Kidney tubule cell (primary cell): ENCODE measurements at regions not wholly inside any gene's neighbourhood (a gene's known extent, or its start where the extent isn't known, plus 50 kb on each side); places are given as distances from the start of the nearest gene placed in this dataset.
"Not testable (repeated sequence)": the region's sequence is repeated elsewhere in the genome, so short reads cannot be mapped to it uniquely, and the experiment has no call there.

ENCODE experiments used
- DNase-seq: peaks from one replicate; pipeline ENCODE4 v3.0.0-alpha.2; 2018; ENCODE audit warnings: low spot score

DNA sequence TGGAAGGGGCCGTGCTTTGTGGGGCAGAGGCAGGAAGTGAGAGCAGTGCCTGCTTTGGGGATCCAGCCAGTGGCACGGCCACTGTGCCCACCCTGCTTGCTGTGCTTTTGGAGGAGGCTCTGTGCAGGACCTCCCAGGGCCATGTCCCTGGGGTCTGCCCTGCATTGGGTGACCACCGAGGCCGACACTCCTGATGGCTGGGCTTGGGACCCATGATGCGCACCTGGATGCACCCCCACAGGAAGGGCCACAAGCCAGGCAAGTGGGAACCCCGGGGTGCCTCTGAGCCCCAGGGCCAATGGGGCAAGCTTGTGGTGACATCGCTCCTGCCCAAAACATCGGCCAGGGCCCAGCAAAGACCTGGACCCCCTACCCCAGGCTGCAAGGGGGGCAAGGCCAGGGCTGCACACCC, 738.6 kb upstream of the GJE1 start:
- DNase-seq: no peak

DNA sequence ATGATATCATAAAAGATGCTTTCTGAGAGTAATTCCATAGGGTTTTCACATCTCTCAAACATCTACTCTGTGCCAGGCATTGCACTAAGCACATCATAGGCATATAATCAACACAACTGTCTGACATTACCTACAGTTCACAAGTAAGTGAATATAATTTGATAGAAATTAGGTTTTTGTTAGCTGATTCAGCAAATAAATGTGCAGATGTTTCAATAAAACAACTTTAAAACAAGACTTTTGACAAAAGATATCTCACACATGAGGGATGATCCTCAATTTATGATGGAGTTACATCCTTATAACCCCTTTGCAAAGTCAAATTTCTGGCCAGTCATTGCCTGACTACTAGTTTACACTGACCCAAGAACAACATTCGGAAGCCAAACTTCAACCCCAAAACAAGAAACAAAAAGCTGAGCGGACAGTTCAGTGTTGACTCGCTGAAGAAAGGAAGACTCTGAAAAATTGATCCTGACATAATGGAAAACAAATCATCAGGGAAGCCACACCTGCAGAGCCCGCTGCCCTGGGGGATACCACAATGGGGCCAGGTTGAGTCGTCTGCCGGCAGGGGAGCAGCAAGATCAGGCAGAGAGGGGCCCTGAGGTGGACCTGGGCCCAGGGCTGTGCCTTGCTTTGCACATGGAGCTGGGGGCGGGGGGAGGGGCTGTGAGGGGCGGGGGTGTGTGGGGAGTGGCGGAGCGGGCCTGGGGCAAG, 739.2 kb upstream of the GJE1 start:
- DNase-seq: no peak

DNA sequence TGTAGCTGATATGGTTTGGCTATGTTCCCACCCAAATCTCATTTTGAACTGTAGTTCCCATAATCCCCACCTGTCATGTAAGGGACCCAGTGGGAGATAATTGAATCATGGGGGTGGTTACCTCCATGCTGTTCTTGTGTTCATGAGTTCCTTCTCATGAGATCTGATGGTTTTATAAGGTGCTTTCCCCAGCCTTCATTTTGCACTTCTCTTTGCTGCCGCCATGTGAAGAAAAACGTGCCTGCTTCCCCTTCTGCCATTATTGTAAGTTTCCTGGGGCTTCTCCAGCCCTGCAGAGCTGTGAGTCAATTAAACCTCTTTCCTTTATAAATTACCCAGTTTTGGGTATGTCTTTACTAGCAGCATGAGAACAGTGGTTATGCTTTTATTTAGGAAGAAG, 741.6 kb upstream of the GJE1 start:
- DNase-seq: not testable (repeated sequence)

DNA sequence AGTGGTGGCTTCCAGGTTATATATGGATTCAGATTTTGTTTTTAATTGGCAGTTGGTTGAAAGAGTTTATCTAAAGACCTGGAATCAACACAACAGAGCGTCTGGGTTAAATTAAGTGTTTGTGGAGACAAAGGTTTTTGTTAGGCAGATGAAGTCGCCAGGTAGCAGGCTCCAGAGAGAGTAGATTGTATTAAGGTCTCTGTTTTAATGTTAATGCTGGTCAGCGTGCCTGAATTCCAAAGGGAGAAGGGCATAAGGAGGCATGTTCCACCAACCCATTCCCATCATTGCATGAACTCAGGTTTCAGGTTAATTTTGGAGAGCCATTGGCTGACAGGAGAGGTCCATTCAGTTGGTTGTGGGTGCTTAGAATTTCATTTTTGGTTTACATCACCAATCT, 744.1 kb upstream of the GJE1 start:
- DNase-seq: no peak

DNA sequence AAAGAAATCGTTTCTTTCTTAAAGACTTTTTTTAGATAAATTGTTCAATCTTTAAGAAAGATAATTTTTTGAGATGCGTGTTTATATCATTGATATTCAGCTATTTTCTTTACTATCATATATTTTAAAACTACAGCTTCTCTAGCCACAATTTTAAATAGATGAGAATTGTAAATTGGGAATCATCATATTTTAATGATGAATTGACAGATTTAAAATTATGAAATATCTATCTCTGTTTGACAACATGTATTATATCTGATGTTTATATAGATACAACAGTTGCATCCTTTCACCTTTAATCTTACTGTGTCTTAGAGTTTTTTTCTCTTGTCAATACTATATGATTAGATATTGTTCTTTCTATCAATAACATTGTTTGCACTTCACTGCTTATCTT, 762.3 kb upstream of the GJE1 start:
- no peak for DNase-seq

DNA sequence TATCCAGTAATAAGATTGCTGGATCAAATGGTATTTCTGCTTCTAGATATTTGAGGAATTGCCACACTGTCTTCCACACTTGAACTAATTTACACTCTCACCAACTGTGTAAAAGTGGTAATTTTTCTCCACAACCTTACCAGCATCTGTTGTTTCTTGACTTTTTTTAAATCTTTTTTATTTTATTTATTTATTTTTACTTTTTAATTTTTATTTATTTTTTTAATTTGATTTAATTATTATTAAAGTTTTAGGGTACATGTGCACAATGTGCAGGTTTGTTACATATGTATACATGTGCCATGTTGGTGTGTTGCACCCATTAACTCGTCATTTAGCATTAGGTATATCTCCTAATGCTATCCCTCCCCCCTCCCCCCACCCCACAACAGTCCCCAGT, 765.9 kb upstream of the GJE1 start:
- not testable (repeated sequence) for DNase-seq

DNA sequence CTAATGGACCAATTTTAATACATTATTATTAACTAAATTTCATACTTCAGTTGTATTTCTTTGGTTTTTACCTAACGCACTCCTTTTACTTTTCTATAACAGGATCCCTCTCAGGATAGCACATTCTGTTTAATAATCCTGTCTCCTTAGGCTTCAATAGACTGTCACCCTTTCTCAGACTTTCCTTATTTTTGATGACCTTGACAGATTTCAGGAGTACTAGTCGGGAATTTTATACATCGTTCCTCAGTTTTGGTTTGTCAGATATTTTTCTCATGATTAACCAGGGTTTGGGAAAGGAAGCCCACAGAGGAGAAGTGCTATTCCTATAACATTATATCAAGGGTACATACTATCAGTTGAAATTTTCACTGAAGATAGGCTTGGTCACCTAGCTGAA, 768.0 kb upstream of the GJE1 start:
- no peak for DNase-seq

DNA sequence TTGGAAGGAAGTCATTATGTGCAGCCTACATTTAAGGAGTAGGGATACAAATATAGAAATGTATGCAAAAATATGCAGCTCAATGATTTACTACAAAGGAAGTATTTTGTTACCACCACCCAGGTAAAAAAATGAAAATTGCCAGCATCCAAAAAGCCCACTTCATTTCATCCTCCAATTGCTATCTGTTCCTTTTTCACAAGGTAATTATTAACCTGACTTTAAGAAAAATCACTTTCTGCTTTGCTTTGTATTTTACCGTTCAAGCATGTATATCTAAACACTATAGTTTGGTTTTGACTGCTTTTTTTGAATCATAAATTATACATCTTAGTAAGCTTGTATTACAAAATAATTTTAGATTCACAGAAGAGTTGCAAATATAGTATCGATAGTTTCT, 768.5 kb upstream of the GJE1 start:
- DNase-seq: no peak

DNA sequence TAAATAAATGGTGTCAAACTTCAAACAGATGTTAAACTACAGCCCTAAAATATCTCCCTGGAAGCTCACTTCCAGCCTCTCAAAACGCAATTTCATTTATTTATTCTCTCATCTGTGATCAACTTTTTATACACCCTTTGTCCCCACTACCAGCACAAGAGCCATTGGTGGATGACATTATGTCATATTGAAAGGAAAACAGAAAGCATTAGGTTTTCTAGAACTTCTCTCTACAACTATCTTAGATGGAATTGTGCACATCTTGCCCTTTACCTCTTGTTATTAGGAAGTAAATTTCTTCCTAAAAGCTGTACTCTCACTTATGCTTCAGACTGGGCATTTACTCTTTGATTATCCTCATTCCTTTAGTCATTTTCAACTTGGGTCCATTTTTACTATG, 771.2 kb upstream of the GJE1 start:
- no peak for DNase-seq

DNA sequence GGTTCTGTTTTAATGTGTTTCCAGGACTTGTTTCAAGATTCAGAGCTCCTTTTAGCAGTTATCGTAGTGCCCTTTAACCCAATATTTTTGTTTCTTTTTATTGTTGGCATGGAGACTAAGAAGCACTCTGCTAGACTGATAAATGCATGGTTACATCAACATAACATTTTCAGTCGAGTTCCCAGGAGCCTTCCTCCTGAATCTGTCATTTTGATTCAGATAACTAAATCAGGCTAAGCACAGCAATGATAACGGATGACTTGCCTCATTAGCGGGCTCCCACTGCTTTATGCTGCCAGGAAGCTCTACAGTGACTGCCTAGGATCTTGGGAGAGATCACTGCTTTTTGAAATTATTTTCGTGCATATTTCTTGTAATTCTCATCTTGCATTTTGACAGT, 772.8 kb upstream of the GJE1 start:
- DNase-seq: no peak

DNA sequence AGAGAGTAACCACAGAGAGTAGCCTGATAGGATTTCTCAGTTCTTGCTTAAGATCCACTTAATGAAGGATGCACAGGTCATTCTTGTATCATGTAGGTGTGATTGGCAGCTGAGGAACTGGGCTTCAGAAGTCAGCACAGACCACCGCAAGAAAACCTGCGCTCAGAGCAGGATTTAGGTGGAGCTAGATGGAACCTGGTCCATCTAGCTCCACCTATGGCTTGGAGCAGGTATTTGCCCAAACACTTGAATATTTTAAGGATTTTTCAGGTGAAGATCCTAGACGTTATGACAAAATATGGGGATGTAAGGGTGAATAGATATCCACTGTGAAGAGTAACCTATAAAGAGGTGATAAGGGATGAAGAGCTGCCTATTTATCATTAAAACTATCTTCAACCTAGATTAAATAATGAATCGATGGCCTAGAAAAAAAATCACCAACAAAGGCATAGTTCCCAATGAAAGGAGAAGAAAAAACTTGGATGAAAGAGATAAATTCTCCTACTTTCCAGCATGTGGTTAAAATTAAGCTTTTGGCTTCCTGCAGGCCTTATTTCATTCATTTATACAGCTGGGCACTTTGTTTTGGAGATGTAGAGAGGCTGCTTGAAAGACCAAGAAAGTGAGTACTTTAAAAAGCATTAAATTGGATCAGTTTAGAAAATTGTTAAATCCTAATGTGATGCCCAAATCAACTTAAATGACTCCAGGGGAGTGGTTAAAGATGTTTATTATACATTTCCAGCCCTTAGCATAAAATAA, 778.4 kb upstream of the GJE1 start:
- no peak for DNase-seq

DNA sequence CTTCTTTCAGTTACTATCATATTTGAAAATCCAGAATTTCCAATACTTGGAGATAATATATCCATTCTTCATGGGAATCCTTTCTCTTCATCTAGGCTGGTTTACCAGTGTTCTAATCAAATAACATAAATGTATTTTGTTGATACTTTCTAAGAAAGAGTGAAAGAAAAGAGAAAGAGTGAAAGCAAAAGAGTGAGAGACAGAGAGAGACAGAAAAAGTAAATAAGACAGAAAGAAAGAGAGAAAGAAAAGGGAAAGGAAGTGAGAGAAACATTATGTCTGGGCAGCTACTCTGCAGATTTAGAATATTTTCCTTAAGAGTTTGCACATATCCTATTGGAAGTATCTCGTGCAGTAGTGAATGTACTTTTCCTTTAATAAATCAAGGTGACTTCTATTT, 781.0 kb upstream of the GJE1 start:
- DNase-seq: no peak

DNA sequence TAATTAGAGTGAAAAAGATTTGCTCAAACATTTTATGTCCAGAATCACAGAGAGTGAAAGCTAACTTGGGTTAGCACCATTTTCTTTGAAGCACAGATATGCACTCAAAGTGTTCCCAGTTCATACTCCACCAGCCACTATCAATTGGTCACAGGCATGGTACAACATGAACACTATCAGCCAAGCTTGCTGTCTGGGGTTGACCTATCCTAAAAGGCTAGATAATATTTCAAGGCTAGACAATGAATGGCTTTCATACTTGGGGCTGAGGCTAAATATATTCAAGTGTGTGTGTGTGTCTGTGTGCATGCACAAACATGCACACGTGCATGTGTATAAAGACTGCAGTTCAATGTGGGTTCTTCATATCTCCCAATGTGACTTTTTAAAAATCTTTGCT, 783.0 kb upstream of the GJE1 start:
- no peak for DNase-seq

DNA sequence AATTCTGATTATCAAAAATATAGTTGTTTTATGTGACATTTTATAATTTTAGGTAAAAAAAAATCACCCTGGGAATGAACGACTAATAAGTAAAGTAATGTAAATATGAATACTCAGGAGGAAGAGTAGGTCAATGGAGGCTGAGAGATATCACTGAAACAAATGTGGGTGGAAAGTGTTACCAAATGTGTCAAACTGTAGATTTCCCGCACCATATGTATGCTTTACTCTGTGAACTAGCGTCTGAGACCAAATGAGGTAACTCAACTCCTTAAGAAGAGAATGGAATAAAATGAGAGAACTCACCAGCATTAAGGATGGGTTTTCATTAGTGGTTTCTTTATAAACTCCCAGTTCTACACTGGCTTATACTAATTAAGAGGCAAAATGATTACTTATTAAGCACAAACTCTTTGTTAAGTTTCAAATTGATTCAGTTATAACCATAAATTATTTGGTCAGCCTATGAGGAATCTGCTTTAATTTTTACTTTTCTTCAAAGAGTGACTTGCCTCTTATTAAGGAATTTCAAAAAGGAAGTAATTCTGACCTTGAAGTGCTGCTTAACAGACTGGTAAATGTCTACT, 784.7 kb upstream of the GJE1 start:
- no peak for DNase-seq

DNA sequence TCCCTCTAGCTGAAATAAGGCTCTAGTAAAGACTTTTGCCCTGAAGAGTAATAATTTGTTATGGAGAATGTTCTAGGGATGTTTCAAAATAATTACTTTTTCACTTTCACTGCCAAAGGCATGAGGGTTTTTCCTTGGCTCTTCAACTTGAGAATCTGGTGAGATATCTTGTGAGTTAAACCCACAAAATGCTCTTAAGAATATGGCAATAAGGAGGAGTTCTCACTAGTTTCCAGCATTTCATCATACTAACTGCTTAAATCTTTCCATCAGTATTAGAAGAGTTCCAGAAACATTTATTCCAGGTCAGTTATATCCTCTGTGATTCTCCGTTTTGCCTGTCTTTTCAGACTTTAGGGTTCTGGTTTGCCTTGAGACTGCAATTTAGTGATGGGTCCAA, 785.6 kb upstream of the GJE1 start:
- no peak for DNase-seq

DNA sequence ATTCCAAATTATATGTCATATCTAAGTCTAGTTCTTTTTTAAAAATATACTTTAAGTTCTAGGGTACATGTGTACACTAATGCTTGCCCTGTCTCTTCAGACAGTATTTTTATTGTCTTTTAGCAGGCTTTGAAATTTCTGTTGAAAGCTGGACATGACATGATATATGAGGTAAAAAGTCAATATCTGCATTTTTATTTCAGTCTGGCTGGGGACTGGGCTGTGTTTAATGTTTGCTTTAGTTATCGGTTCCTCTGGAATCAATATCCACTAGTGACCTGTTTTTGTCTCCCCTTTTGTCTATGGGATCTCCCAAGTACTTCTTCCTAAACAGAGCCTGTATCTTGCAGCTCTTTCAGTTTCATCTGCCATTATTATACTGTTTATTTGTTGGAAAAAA, 786.2 kb upstream of the GJE1 start:
- no peak for DNase-seq

DNA sequence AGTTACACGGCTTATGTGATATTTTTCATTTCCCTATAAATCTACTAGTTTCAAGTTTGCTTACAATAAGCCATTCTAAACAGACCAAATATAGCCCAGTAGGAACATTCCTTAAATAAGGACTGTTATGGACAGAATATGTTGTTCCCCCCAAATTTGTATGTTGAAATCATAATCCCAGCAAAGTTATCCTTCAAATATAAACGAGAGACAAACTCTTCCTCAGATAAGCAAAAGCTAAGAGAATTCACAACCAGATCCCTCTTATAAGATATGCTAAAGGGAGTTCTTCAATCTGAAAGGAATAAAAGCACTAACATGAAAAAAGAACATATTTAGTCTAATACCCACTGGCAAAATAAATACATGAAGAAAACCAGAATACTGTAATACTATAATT, 795.5 kb upstream of the GJE1 start:
- DNase-seq: no peak

DNA sequence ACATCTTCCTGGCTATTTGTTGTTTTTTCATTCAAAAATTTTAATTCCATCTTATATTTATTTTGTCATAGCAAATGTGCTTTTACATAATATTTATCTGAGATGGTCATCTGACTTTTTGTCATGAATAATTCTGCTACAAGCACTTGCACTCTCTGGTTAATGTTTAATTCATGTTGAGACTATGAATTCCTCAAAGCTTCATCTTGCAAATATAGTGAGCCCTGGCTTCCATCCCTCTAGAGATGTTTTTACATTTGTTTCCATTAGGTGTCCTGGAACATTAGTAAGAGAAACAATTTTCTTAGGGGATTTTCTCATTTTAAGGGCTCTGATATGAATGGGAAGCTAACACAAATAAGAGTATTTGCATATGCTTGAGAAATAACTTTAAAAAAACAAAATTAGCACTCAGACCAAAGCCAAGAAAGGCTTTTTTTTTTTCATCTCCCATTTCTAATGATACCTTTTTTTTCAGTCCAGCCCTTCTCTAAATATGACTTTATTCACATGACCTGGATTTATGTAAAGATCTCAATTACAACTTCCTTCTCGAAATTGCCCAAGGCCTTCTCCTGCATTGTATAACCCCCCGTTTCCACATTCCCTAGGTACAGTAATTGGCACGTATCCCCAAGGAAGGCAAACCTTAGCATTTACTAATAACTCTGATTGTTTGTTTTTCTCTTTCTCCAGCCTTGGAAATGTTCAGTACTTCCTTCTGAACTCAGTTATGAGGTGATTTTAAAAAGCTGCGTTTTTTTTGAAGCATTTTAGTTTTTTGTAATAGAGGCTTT, 797.0 kb upstream of the GJE1 start:
- peak; percentile 72 for DNase-seq

DNA sequence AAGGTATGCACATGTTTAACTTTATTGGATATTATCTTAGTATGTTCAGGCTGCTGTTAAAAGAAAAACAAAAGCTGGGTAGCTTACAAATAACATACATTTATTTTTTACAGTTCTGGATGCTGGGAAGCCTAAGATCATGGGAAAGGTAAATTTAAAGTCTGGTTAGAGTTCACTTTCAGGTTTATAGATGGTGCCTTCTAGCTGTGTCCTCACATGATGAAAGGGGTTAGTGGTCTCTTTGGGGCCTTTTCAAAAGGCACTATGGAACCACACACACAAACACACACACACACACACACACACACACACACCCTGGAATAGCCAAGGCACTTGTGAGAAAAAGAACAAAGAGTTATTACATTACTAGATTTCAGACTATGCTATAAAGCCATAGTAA, 805.8 kb upstream of the GJE1 start:
- DNase-seq: no peak

DNA sequence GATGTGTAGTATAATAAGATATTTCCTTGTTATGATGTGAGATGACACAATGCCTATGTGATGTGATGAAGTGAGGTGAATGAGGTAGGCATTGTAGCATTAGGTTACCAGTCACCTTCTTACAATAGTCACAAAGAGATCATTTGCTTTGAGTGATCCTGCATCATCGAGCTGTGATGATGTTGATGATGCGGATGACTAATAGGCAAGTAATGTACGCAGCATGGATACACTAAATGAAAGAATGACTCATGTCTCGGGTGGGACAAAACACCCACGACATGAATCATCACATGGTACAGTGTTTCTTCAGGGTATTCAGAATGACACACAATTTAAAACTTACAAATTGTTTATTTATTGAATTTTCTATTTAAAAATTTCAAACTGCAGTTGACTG, 806.3 kb upstream of the GJE1 start:
- peak; percentile 99 for DNase-seq

DNA sequence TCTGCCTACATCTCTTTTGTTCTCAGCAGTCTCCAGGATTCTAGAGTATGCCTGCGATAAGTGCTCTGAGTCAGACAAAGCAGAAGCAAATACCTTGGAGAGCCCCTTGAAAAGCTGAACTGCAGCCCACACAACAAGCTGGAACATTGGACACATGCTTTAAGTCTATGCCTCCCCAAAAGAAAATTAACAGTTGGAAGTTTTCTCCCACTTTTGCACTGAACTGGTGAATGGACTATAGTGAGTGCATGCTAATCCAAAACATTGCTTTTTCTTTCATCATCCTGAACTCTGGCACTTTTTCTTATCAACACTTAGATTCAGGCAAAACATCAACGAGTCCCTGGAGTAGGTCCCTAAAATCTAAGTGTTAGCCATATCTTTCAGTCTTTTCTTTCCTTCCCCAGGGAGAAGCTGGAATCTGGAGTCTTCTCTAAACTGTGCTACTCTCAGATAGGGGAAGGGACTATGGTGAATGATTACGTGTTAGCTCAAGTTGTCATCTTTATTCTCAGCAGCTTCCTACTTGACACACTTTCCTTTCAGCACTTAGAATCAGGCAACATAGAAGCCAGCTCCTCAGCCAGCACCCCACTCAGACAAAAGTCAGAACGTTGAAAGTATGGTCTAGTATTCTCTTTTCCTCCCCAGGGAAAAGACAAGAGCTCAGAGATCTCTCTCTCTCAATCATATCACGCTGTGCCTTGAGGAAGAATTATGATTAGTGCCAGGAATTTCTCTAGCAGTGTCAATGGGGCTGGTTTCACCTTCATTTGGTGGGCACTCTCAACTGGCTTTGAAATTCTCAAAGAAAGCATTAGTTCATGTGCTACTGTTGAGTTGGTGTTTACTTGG, 811.0 kb upstream of the GJE1 start:
- DNase-seq: no peak

DNA sequence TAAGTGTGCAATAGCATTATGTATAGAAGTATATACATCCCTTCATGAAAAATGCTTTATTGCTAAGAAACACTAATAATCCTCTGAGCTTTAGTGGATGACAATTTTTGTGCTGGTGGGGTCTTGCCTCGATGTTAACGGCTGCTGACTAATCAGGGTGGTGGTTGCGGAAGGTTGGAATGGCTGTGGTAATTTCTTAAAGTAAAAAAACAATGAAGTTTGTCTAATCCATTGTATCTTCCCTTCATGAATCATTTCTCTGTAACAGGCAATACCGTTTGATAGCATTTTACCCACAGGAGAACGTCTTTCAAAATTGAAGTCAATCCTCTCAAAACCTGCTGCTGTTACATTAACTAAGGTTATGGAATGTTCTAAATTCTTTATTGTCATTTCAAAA, 816.5 kb upstream of the GJE1 start:
- DNase-seq: no peak
